Renal cortex interstitium (tissue), 11 donors: ENCODE measurements at regions not wholly inside any gene's neighbourhood (a gene's known extent, or its start where the extent isn't known, plus 50 kb on each side); places are given as distances from the start of the nearest gene placed in this dataset.
A peak's percentile ranks its signal among the peaks of the same experiment; 100 is the strongest.

Source experiments
- DNase-seq, 11 donors: peaks; one replicate each; pipeline ENCODE4 v3.0.0-alpha.2; 2013; ENCODE audit warnings: low read depth in 9 of 11, low spot score in 4 of 11; ENCODE audit errors: extremely low read depth in 1 of 11

GRCh38 chr7:33661430-33662160, 243.7 kb upstream of the BMPER start:
- no peak for DNase-seq

GRCh38 chr7:33666531-33666930, 238.8 kb upstream of the BMPER start:
- no peak for DNase-seq

GRCh38 chr7:33667196-33667595, 238.1 kb upstream of the BMPER start:
- DNase-seq: no peak

DNA sequence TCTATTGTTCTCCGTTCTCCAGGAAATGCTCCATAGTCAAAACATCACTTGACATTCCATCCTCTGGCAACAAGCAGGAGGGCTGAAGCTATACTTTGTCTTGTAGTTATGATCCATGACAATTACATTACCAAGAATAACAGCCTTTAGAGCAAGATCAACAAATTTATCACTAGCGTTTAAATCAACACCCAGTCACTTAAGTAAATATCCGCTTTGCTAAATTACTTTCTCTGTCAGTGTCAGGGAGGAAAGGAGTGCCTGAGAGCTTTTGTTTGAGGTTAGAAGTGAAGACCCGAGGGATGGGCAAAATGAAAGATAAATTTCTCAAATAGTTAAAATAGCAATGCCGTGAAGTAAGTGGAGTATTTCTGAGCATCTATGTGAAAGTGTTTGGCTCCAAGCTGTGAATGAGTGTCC, 236.1 kb upstream of the BMPER start:
- peak in 9 of 11 donors; percentile 35 to 79 (median 50) for DNase-seq

DNA sequence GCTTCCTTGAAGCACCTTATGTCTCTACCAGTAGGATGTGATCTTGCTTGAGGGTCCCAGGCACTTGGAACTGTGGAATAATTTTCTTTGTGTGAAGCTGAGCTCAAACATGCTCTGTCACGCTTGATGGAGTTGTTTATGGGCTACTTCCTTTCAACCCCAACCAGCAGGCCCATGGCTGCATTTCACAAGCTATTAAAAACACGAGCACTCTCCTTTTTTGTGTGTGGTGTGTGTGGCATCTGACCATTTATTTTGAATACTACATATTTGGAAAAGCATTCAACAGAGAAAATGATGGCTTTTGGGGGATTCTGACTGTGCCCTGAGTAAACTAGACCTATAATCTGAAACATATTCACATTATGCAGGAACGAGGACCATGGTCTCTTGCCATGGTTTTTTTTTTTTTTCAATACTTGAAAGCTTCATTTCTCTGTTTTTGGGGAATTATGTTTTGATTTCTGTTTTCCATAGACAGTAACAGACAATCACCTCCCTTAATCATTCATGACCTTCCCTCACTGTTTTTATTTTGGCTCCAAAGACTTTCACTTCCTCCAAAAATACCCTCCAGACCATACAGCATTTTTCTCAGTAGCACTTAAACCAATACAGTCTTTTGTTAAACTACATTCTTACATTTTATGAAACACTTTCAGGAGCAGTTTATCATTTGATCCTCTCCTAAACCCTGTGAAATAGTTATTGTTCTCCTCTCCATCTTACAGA, 233.6 kb upstream of the BMPER start:
- DNase-seq: peak in 5 of 11 donors; percentile 31 to 54 (median 52)

DNA sequence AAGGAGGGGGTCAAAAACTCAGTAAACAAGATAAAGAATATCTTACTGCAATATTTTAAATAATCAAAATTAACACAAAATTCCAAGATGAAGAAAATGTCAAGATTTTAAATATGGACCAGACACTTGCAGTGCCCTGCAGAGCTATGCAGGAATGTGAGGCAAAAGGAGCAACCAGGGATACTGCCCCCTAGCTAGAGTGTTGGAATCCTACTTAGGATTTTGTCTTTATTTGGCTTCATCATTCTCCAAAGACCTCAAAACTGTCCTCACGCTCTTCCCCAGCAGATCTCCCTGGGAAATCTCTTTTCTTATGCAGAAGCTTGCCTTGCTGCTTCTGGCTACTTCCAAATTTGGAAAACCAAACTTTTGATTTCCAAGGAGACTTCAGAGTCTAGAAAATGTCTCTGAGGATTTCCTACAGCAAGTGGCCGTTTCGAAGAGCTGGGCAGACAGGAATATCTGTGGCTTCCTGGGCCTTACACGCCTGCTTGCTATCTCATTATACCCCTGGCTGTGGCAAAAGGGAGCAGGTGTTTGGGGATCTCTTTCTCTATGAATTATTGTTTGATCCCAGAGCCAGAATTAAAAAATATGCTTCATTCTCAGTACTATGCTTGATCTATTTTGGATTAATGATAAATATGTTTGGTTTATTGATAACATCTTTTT, 232.2 kb upstream of the BMPER start:
- no peak for DNase-seq

DNA sequence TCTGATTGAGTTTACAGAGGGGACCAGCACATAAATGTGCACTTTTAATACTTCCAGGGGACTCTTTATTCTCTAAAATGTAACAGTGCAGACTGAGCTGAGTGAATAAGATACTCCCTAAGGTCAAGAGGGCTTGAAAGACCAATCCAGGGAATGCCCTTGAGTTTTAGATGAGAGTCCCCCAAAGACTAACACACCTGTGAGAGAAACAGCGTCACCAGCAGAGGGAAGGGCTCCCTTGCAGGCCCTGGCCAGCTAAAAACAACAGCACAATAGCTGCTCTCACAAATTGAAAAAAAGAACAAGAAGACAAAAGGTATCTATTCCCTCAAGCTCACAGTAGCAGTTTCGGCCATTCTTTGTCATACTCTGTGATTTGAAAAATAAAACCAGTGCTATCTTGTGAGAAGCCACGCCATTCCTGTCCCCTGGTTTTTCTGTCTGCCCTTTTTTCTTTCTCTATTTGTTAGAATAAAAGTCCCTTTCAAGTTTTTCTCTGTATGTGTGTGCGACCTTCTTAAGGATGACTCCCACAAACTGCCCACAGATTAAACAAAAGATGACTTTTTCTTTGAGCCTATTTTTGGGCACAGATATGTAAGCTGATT, 230.4 kb upstream of the BMPER start:
- no peak for DNase-seq

DNA sequence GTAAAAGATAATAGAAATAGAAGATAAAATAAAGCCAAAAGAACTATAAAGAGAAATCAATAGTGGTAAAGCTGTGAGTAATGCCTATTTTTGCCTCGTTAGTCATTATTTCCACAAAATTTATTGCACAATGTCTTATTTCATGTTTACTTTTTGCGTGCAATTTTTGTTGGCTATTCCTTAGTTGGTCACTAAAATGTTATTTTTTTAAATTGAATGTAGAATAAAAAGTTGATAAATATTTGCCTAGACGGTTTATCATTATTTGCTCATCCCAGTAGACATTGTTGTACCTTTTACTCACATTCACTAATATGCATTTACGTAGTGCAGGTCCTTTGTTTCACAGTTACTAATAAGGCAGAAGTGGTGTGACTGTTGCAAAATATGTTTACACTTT, 227.8 kb upstream of the BMPER start:
- DNase-seq: no peak

DNA sequence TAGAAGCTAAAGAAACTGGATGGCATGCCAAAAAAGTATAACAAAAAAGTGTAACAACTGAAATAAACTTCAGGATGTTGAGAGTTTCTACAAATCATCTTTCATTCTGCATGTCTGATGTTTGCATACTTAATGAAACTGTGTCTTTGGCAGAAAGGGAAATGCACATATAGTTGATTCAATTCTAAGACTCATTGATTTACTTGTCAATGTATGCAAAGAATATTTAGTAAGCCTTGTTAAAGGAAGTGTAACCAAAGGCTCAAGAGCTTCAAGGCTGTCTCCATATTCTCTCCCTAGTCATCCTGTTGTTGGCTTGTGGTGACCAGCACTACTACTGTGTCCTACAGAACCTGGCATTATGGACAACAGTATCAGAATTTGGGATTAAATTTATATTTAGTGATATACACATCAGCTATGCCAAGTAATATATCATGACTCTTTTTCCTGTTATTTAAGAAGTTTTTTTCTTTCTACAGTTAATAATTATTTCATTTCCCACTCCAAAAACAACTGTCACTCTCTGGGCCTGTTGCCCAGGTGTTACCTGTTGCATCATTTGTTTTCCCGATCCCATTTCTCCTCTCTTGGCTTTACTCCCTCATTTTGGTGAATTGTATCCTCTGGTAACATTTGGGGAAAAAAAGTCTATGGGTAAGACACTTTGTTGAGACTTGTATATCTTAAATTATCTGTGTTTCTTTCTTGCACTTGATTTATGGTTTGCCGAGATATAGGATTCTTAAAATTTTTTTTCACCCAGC, 226.6 kb upstream of the BMPER start:
- DNase-seq: no peak

GRCh38 chr7:33680682-33681081, 224.7 kb upstream of the BMPER start:
- DNase-seq: no peak

DNA sequence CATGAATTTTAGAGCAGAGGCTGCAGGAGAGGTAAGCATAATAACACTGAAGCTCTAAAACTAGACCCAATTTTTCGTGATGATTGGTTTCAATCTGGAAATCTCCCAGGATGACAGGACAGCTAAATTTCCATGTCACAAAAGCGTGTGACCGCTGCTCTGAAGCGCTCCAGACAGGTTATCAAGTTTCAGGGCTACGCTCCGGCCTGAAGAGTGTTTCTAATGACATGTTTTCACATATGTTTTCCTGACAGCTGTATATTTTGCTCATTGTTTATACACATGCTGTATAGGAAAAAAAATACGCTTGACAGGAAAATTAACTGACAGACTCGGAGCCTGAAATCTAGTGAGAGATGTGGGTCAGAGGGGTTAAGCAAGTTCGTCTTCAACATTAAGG, 219.8 kb upstream of the BMPER start:
- peak in 1 of 11 donors; percentile 12 for DNase-seq

- peak in 1 of 11 donors; percentile 26 for DNase-seq
Observed at GRCh38 chr7:33685981-33686683, 219.2 kb upstream of the BMPER start.

GRCh38 chr7:33687625-33688024, 217.7 kb upstream of the BMPER start:
- no peak for DNase-seq

DNA sequence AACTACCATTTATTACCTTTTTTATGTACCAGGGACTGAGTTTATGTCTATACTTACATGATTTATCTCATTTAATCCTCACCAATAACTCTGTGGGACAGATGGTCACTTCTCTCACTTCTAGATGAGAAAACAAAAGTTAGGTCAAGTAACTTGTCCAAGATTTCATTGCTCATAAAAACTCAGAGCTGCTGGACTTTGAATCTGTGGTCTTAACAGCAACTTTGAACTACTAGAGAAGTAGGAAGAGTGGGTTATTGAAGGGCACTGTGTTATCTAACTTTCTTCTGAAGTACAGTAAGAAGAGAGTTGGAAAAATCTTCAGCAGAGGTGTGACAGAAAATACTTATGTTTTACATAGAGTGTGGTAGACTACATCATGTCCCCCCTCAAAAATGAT, 214.2 kb upstream of the BMPER start:
- no peak for DNase-seq

- no peak for DNase-seq
Observed at GRCh38 chr7:33692956-33693355, 212.4 kb upstream of the BMPER start.

DNA sequence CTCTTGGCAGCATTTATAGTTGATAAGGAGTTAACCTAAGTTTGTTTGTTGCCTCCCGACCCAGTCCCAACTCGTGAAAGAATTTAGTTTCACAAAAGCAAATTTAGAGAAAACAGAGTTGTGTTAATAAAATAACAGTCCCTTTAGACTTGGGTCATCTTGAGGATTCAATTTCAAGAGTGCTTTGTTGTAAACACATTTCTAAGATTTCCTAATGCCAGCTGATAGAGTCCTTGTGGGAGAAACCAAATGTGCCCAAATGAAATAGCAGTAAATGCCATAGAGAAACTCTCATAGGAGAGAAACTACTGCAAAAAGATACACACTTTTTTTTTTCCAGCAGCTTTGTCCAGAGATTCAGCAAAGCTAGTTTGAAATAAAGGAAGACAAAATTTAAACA, 211.3 kb upstream of the BMPER start:
- no peak for DNase-seq

- no peak for DNase-seq
Observed at GRCh38 chr7:33697616-33698015, 207.7 kb upstream of the BMPER start.

DNA sequence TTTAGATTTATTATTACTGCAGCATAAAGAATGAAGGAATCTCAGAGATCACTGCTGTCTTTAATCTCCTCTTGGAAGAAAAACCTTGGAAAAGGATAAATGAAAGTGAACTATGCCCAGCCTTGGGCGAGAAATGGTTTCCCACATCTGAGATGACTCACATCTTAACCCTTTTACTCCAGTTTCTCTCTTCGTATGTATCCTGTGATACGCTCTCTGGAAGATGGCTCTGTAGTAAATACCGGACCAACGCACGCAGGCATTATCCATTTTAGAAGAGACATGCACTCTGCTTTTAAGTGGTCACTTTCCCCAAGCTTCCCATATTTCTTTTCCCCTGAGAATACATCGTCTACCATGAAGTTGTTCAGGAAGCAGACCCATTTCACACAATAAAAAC, 207.3 kb upstream of the BMPER start:
- DNase-seq: no peak
